ENCODE measurements at regions not wholly inside any gene's neighbourhood (a gene's known extent, or its start where the extent isn't known, plus 50 kb on each side); places are given as distances from the start of the nearest gene placed in this dataset.
"Not testable (repeated sequence)": the region's sequence is repeated elsewhere in the genome, so short reads cannot be mapped to it uniquely, and the experiment has no call there.

GRCh38 chr3:191686626-191687025 lies 225.7 kb downstream of the PYDC2 start:
- intact Hi-C loops (cut with micrococcal nuclease; ENCODE audit: unreplicated experiment) (no loop called here), in situ Hi-C loops (cut with HindIII; ENCODE audit: low pct_unique_long_range_greater_than_20kb, low sequenced_read_pairs) (no loop called here)
- TF ChIP-seq POLR2AphosphoS5 (IDR thresholded peaks at IDR 0.05; ENCODE audit: low read depth, low read length) (no peak), SIN3A (IDR thresholded peaks at IDR 0.05; ENCODE audit: borderline replicate concordance, insufficient read depth, low read depth, low read length) (no peak), TCF7L2 (IDR thresholded peaks at IDR 0.05; ENCODE audit: low read depth, low read length) (no peak), REST (IDR thresholded peaks at IDR 0.05; ENCODE audit: insufficient read depth in 1 of 2, low read depth in 2 of 2, low read length in 1 of 2) (no peak), CTCF (IDR thresholded peaks at IDR 0.05) (no peak)
- H3K27ac ChIP-seq (ENCODE audit: low read length), result no peak overlapping the region
- no TSS peak for BruUV-seq (replicated peaks)
- H3K9me3 ChIP-seq (ENCODE audit: control insufficient read depth, insufficient read depth, low read depth, low read length), result no peaks in the 10 kb centered on the region
- ChIA-PET POLR2A (no interaction called here), CTCF (no interaction called here)
- DNase-seq (ENCODE audit: low read depth, low spot score) (no peak), ATAC-seq (no peak)
- H3K4me1 ChIP-seq (ENCODE audit: control insufficient read depth, insufficient read depth, low read length), result no peaks in the 10 kb centered on the region
- no peaks in the 10 kb centered on the region for H3K36me3 ChIP-seq (ENCODE audit: control insufficient read depth, insufficient read depth, low read length)
- H3K4me3 ChIP-seq (ENCODE audit: low read depth in 2 of 2, low read length in 2 of 2), result no peak overlapping the region
- no peaks in the 10 kb centered on the region for H3K27me3 ChIP-seq (ENCODE audit: control insufficient read depth, insufficient read depth, low read length)

GRCh38 chr3:191688756-191689433 lies 227.9 kb downstream of the PYDC2 start:
- ATAC-seq (peak; percentile 51), DNase-seq (ENCODE audit: low read depth, low spot score) (no peak)
- POLR2A ChIA-PET, result no interaction called here
- BruUV-seq (replicated peaks), result no TSS peak
- Histone ChIP-seq H3K9me3 (ENCODE audit: control insufficient read depth, insufficient read depth, low read depth, low read length) (no peaks in the 10 kb centered on the region), H3K27ac (ENCODE audit: low read length) (no peak overlapping the region), H3K27me3 (ENCODE audit: control insufficient read depth, insufficient read depth, low read length) (no peaks in the 10 kb centered on the region), H3K4me1 (ENCODE audit: control insufficient read depth, insufficient read depth, low read length) (no peaks in the 10 kb centered on the region), H3K4me3 (ENCODE audit: low read depth in 2 of 2, low read length in 2 of 2) (no peak overlapping the region), H3K36me3 (ENCODE audit: control insufficient read depth, insufficient read depth, low read length) (no peaks in the 10 kb centered on the region)
- intact Hi-C loops (cut with micrococcal nuclease; ENCODE audit: unreplicated experiment), result no loop called here
- in situ Hi-C loops (cut with HindIII; ENCODE audit: low pct_unique_long_range_greater_than_20kb, low sequenced_read_pairs), result no loop called here
- TF ChIP-seq TCF7L2 (IDR thresholded peaks at IDR 0.05; ENCODE audit: low read depth, low read length), result no peak; the same call in 1 of the 2 replicates
- TF ChIP-seq SIN3A (IDR thresholded peaks at IDR 0.05; ENCODE audit: borderline replicate concordance, insufficient read depth, low read depth, low read length), result no peak
- no peak for TF ChIP-seq POLR2AphosphoS5 (IDR thresholded peaks at IDR 0.05; ENCODE audit: low read depth, low read length)
- CTCF ChIA-PET, result no interaction called here

- H3K4me3 ChIP-seq (ENCODE audit: low read depth in 2 of 2, low read length in 2 of 2); DNase-seq (ENCODE audit: low read depth, low spot score); POLR2A ChIA-PET; intact Hi-C loops (cut with micrococcal nuclease; ENCODE audit: unreplicated experiment); H3K27ac ChIP-seq (ENCODE audit: low read length); ATAC-seq; H3K27me3 ChIP-seq (ENCODE audit: control insufficient read depth, insufficient read depth, low read length); BruUV-seq (replicated peaks); H3K9me3 ChIP-seq (ENCODE audit: control insufficient read depth, insufficient read depth, low read depth, low read length); H3K36me3 ChIP-seq (ENCODE audit: control insufficient read depth, insufficient read depth, low read length); CTCF ChIA-PET; in situ Hi-C loops (cut with HindIII; ENCODE audit: low pct_unique_long_range_greater_than_20kb, low sequenced_read_pairs); H3K4me1 ChIP-seq (ENCODE audit: control insufficient read depth, insufficient read depth, low read length): not testable (repeated sequence)
Measured at GRCh38 chr3:191691184-191691583, 230.2 kb downstream of the PYDC2 start.

All from Panc1 (cell line).